Fibroblast of skin of left biceps (primary cell): ENCODE measurements at regions not wholly inside any gene's neighbourhood (a gene's known extent, or its start where the extent isn't known, plus 50 kb on each side); places are given as distances from the start of the nearest gene placed in this dataset.

Experiments used
- DNase-seq, 2 experiments: peaks; one replicate each; pipeline ENCODE4 v3.0.0-alpha.2; 2013; ENCODE audit warnings: low read depth in 2 of 2

- no peak for DNase-seq
Measured at GRCh38 chr13:97630725-97631124, 196.8 kb downstream of the RAP2A start.

GRCh38 chr13:97631158-97631557, 197.2 kb downstream of the RAP2A start:
- DNase-seq = no peak

- DNase-seq = no peak
Measured at GRCh38 chr13:97639236-97639635, 205.3 kb downstream of the RAP2A start.

GRCh38 chr13:97640268-97640667, 206.3 kb downstream of the RAP2A start:
- no peak for DNase-seq

- DNase-seq = no peak
Measured at GRCh38 chr13:97648171-97648880, 214.4 kb downstream of the RAP2A start.

GRCh38 chr13:97648881-97649224, 214.9 kb downstream of the RAP2A start:
- DNase-seq = no peak

- no peak for DNase-seq
Measured at GRCh38 chr13:97653443-97654140, 219.6 kb downstream of the RAP2A start.

- DNase-seq = no peak
Measured at GRCh38 chr13:97654236-97654635, 220.3 kb downstream of the RAP2A start.

- DNase-seq = no peak
Measured at GRCh38 chr13:97658556-97658955, 224.6 kb downstream of the RAP2A start.

- no peak for DNase-seq
Measured at GRCh38 chr13:97659602-97660001, 225.6 kb downstream of the RAP2A start.

GRCh38 chr13:97660594-97661260, 226.8 kb downstream of the RAP2A start:
- no peak for DNase-seq

- no peak for DNase-seq
Measured at GRCh38 chr13:97686594-97686993, 252.6 kb downstream of the RAP2A start.

GRCh38 chr13:97692628-97693027, 258.7 kb downstream of the RAP2A start:
- DNase-seq = no peak

- DNase-seq = no peak
Measured at GRCh38 chr13:97695684-97696083, 257.8 kb upstream of the IPO5 start.

GRCh38 chr13:97696921-97697320, 256.6 kb upstream of the IPO5 start:
- no peak for DNase-seq

GRCh38 chr13:97700306-97700848, 253.1 kb upstream of the IPO5 start:
- DNase-seq = no peak

- DNase-seq = no peak
Measured at GRCh38 chr13:97702614-97703013, 250.9 kb upstream of the IPO5 start.

- no peak for DNase-seq
Measured at GRCh38 chr13:97710797-97711196, 242.7 kb upstream of the IPO5 start.

- no peak for DNase-seq
Measured at GRCh38 chr13:97712770-97713169, 240.7 kb upstream of the IPO5 start.

- no peak for DNase-seq
Measured at GRCh38 chr13:97715763-97716162, 237.7 kb upstream of the IPO5 start.

- no peak for DNase-seq
Measured at GRCh38 chr13:97716746-97717145, 236.7 kb upstream of the IPO5 start.

GRCh38 chr13:97719736-97720135, 233.7 kb upstream of the IPO5 start:
- no peak for DNase-seq

- DNase-seq = no peak
Measured at GRCh38 chr13:97720896-97721295, 232.6 kb upstream of the IPO5 start.
